ENCODE measurements at regions not wholly inside any gene's neighbourhood (a gene's known extent, or its start where the extent isn't known, plus 50 kb on each side); places are given as distances from the start of the nearest gene placed in this dataset.

- Histone ChIP-seq H3K4me1 (ENCODE audit: control insufficient read depth in 3 of 3, insufficient read depth in 2 of 3, low read depth in 1 of 3, low read length in 2 of 3) (no peaks in the 10 kb centered on the region), H3K9me3 (ENCODE audit: control insufficient read depth in 2 of 2, insufficient read depth in 1 of 2, low read depth in 1 of 2, low read length in 1 of 2) (no peaks in the 10 kb centered on the region), H3K36me3 (ENCODE audit: control insufficient read depth in 3 of 3, insufficient read depth in 2 of 3, low read depth in 1 of 3, low read length in 3 of 3) (no peaks in the 10 kb centered on the region), H3K27me3 (ENCODE audit: control insufficient read depth in 3 of 3, insufficient read depth in 3 of 3, low read length in 3 of 3) (no peaks in the 10 kb centered on the region), H3K4me3 (ENCODE audit: low read depth in 1 of 3, low read length in 3 of 3) (no peak overlapping the region), H3K27ac (ENCODE audit: low read depth in 1 of 3, low read length in 2 of 3) (no peak overlapping the region)
- DNase-seq: no peak
- no peak for FAIRE-seq
Measured at GRCh38 chr1:198967566-198967965, 328.7 kb downstream of the PTPRC start.

DNA sequence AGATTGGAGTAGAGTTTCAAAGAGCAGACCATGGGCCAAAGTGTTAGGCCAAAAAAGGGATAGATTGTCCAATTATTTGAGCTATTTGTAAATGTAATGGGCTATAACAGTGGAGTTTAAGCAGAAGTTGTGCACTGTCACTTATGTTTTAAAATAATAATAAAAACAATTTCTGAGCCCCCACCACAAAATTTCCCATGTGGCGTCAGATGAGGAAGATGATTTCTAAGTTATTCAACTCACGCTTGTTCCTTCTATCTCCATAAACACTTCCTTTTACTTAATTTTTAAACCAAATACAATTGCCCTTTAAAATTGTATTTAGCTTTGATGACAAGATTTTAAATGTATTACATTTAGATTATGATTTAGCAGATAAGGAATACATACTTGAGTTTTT is 330.0 kb downstream of the PTPRC start:
- WGBS, 3 donors: 88 to 97% (median 93%) methylated on average over 2 of the region's 2 CpGs
- Histone ChIP-seq H3K36me3 (ENCODE audit: control insufficient read depth in 3 of 3, insufficient read depth in 2 of 3, low read depth in 1 of 3, low read length in 3 of 3) (no peaks in the 10 kb centered on the region), H3K4me1 (ENCODE audit: control insufficient read depth in 3 of 3, insufficient read depth in 2 of 3, low read depth in 1 of 3, low read length in 2 of 3) (no peaks in the 10 kb centered on the region), H3K27ac (ENCODE audit: low read depth in 1 of 3, low read length in 2 of 3) (no peak overlapping the region), H3K27me3 (ENCODE audit: control insufficient read depth in 3 of 3, insufficient read depth in 3 of 3, low read length in 3 of 3) (no peaks in the 10 kb centered on the region), H3K9me3 (ENCODE audit: control insufficient read depth in 2 of 2, insufficient read depth in 1 of 2, low read depth in 1 of 2, low read length in 1 of 2) (no peaks in the 10 kb centered on the region), H3K4me3 (ENCODE audit: low read depth in 1 of 3, low read length in 3 of 3) (no peak overlapping the region)
- no peak for FAIRE-seq
- DNase-seq: no peak

GRCh38 chr1:198969981-198970380 is 331.1 kb downstream of the PTPRC start:
- Histone ChIP-seq H3K27ac (ENCODE audit: low read depth in 1 of 3, low read length in 2 of 3) (no peak overlapping the region), H3K36me3 (ENCODE audit: control insufficient read depth in 3 of 3, insufficient read depth in 2 of 3, low read depth in 1 of 3, low read length in 3 of 3) (no peaks in the 10 kb centered on the region), H3K9me3 (ENCODE audit: control insufficient read depth in 2 of 2, insufficient read depth in 1 of 2, low read depth in 1 of 2, low read length in 1 of 2) (no peaks in the 10 kb centered on the region), H3K4me1 (ENCODE audit: control insufficient read depth in 3 of 3, insufficient read depth in 2 of 3, low read depth in 1 of 3, low read length in 2 of 3) (no peaks in the 10 kb centered on the region), H3K4me3 (ENCODE audit: low read depth in 1 of 3, low read length in 3 of 3) (no peak overlapping the region), H3K27me3 (ENCODE audit: control insufficient read depth in 3 of 3, insufficient read depth in 3 of 3, low read length in 3 of 3) (no peaks in the 10 kb centered on the region)
- no peak for DNase-seq
- no peak for FAIRE-seq
- WGBS, 3 donors: 66 to 83% (median 81%) methylated on average over 1 of the region's 1 CpG

GRCh38 chr1:198970916-198971315 is 332.1 kb downstream of the PTPRC start:
- H3K27ac ChIP-seq (ENCODE audit: low read depth in 1 of 3, low read length in 2 of 3): no peak overlapping the region
- DNase-seq (no peak), FAIRE-seq (no peak)
- H3K4me1 ChIP-seq (ENCODE audit: control insufficient read depth in 3 of 3, insufficient read depth in 2 of 3, low read depth in 1 of 3, low read length in 2 of 3): no peaks in the 10 kb centered on the region
- H3K9me3 ChIP-seq (ENCODE audit: control insufficient read depth in 2 of 2, insufficient read depth in 1 of 2, low read depth in 1 of 2, low read length in 1 of 2): no peaks in the 10 kb centered on the region
- no peak overlapping the region for H3K4me3 ChIP-seq (ENCODE audit: low read depth in 1 of 3, low read length in 3 of 3)
- no peaks in the 10 kb centered on the region for H3K36me3 ChIP-seq (ENCODE audit: control insufficient read depth in 3 of 3, insufficient read depth in 2 of 3, low read depth in 1 of 3, low read length in 3 of 3)
- no peaks in the 10 kb centered on the region for H3K27me3 ChIP-seq (ENCODE audit: control insufficient read depth in 3 of 3, insufficient read depth in 3 of 3, low read length in 3 of 3)

GRCh38 chr1:198977909-198978308 is 339.1 kb downstream of the PTPRC start:
- no peaks in the 10 kb centered on the region for H3K4me1 ChIP-seq (ENCODE audit: control insufficient read depth in 3 of 3, insufficient read depth in 2 of 3, low read depth in 1 of 3, low read length in 2 of 3)
- H3K27me3 ChIP-seq (ENCODE audit: control insufficient read depth in 3 of 3, insufficient read depth in 3 of 3, low read length in 3 of 3): no peaks in the 10 kb centered on the region
- no peak overlapping the region for H3K27ac ChIP-seq (ENCODE audit: low read depth in 1 of 3, low read length in 2 of 3)
- no peaks in the 10 kb centered on the region for H3K36me3 ChIP-seq (ENCODE audit: control insufficient read depth in 3 of 3, insufficient read depth in 2 of 3, low read depth in 1 of 3, low read length in 3 of 3)
- H3K4me3 ChIP-seq (ENCODE audit: low read depth in 1 of 3, low read length in 3 of 3): no peak overlapping the region
- WGBS, 3 donors: 71 to 93% (median 81%) methylated on average over 1 of the region's 1 CpG
- H3K9me3 ChIP-seq (ENCODE audit: control insufficient read depth in 2 of 2, insufficient read depth in 1 of 2, low read depth in 1 of 2, low read length in 1 of 2): no peaks in the 10 kb centered on the region
- DNase-seq (no peak), FAIRE-seq (no peak)

GRCh38 chr1:198978523-198978922 is 339.7 kb downstream of the PTPRC start:
- H3K4me1 ChIP-seq (ENCODE audit: control insufficient read depth in 3 of 3, insufficient read depth in 2 of 3, low read depth in 1 of 3, low read length in 2 of 3): no peaks in the 10 kb centered on the region
- no peaks in the 10 kb centered on the region for H3K36me3 ChIP-seq (ENCODE audit: control insufficient read depth in 3 of 3, insufficient read depth in 2 of 3, low read depth in 1 of 3, low read length in 3 of 3)
- no peak overlapping the region for H3K4me3 ChIP-seq (ENCODE audit: low read depth in 1 of 3, low read length in 3 of 3)
- no peak overlapping the region for H3K27ac ChIP-seq (ENCODE audit: low read depth in 1 of 3, low read length in 2 of 3)
- no peaks in the 10 kb centered on the region for H3K27me3 ChIP-seq (ENCODE audit: control insufficient read depth in 3 of 3, insufficient read depth in 3 of 3, low read length in 3 of 3)
- no peaks in the 10 kb centered on the region for H3K9me3 ChIP-seq (ENCODE audit: control insufficient read depth in 2 of 2, insufficient read depth in 1 of 2, low read depth in 1 of 2, low read length in 1 of 2)
- FAIRE-seq (no peak), DNase-seq (no peak)
- WGBS, 3 donors: 40 to 56% (median 48%) methylated on average over 1 of the region's 1 CpG

- H3K36me3 ChIP-seq (ENCODE audit: control insufficient read depth in 3 of 3, insufficient read depth in 2 of 3, low read depth in 1 of 3, low read length in 3 of 3): no peaks in the 10 kb centered on the region
- 73 to 84% (median 78%) methylated on average over 2 of the region's 2 CpGs for WGBS, 3 donors
- H3K4me3 ChIP-seq (ENCODE audit: low read depth in 1 of 3, low read length in 3 of 3): no peak overlapping the region
- no peaks in the 10 kb centered on the region for H3K27me3 ChIP-seq (ENCODE audit: control insufficient read depth in 3 of 3, insufficient read depth in 3 of 3, low read length in 3 of 3)
- no peaks in the 10 kb centered on the region for H3K9me3 ChIP-seq (ENCODE audit: control insufficient read depth in 2 of 2, insufficient read depth in 1 of 2, low read depth in 1 of 2, low read length in 1 of 2)
- no peak for DNase-seq
- no peak for FAIRE-seq
- no peak overlapping the region for H3K27ac ChIP-seq (ENCODE audit: low read depth in 1 of 3, low read length in 2 of 3)
- no peaks in the 10 kb centered on the region for H3K4me1 ChIP-seq (ENCODE audit: control insufficient read depth in 3 of 3, insufficient read depth in 2 of 3, low read depth in 1 of 3, low read length in 2 of 3)
Measured at GRCh38 chr1:198986036-198986435, 347.2 kb downstream of the PTPRC start.

- no peaks in the 10 kb centered on the region for H3K4me1 ChIP-seq (ENCODE audit: control insufficient read depth in 3 of 3, insufficient read depth in 2 of 3, low read depth in 1 of 3, low read length in 2 of 3)
- no peak overlapping the region for H3K4me3 ChIP-seq (ENCODE audit: low read depth in 1 of 3, low read length in 3 of 3)
- H3K27me3 ChIP-seq (ENCODE audit: control insufficient read depth in 3 of 3, insufficient read depth in 3 of 3, low read length in 3 of 3): no peaks in the 10 kb centered on the region
- no peaks in the 10 kb centered on the region for H3K9me3 ChIP-seq (ENCODE audit: control insufficient read depth in 2 of 2, insufficient read depth in 1 of 2, low read depth in 1 of 2, low read length in 1 of 2)
- no peaks in the 10 kb centered on the region for H3K36me3 ChIP-seq (ENCODE audit: control insufficient read depth in 3 of 3, insufficient read depth in 2 of 3, low read depth in 1 of 3, low read length in 3 of 3)
- no peak overlapping the region for H3K27ac ChIP-seq (ENCODE audit: low read depth in 1 of 3, low read length in 2 of 3)
- DNase-seq (no peak), FAIRE-seq (no peak)
- WGBS, 3 donors: 60 to 71% (median 68%) methylated on average over 1 of the region's 1 CpG
Measured at GRCh38 chr1:198986442-198986841, 347.6 kb downstream of the PTPRC start.

- DNase-seq: no peak
- Histone ChIP-seq H3K36me3 (ENCODE audit: control insufficient read depth in 3 of 3, insufficient read depth in 2 of 3, low read depth in 1 of 3, low read length in 3 of 3) (no peaks in the 10 kb centered on the region), H3K9me3 (ENCODE audit: control insufficient read depth in 2 of 2, insufficient read depth in 1 of 2, low read depth in 1 of 2, low read length in 1 of 2) (no peaks in the 10 kb centered on the region), H3K4me3 (ENCODE audit: low read depth in 1 of 3, low read length in 3 of 3) (no peak overlapping the region), H3K27me3 (ENCODE audit: control insufficient read depth in 3 of 3, insufficient read depth in 3 of 3, low read length in 3 of 3) (no peaks in the 10 kb centered on the region), H3K4me1 (ENCODE audit: control insufficient read depth in 3 of 3, insufficient read depth in 2 of 3, low read depth in 1 of 3, low read length in 2 of 3) (no peaks in the 10 kb centered on the region), H3K27ac (ENCODE audit: low read depth in 1 of 3, low read length in 2 of 3) (no peak overlapping the region)
- FAIRE-seq: no peak
Measured at GRCh38 chr1:199002661-199003060, 363.8 kb downstream of the PTPRC start.
